ENCODE measurements at regions not wholly inside any gene's neighbourhood (a gene's known extent, or its start where the extent isn't known, plus 50 kb on each side); places are given as distances from the start of the nearest gene placed in this dataset.
"Not testable (repeated sequence)": the region's sequence is repeated elsewhere in the genome, so short reads cannot be mapped to it uniquely, and the experiment has no call there.

GRCh38 chr1:60949826-60950197 is 132.5 kb upstream of the NFIA start:
- no peaks in the 10 kb centered on the region; the same call in 1 of the 2 replicates for H3K4me1 ChIP-seq
- no peaks in the 10 kb centered on the region for H3K36me3 ChIP-seq
- no peak overlapping the region for H3K27ac ChIP-seq
- no peaks in the 10 kb centered on the region; the same call in 1 of the 2 replicates for H3K27me3 ChIP-seq
- no peak overlapping the region for H3K4me3 ChIP-seq
- no peak for DNase-seq
- H3K9me3 ChIP-seq (replicated peaks) = no peaks in the 10 kb centered on the region

- Histone ChIP-seq H3K9me3 (replicated peaks) (no peaks in the 10 kb centered on the region), H3K27ac (no peak overlapping the region), H3K27me3 (no peaks in the 10 kb centered on the region; the same call in 1 of the 2 replicates), H3K4me3 (no peak overlapping the region), H3K36me3 (no peaks in the 10 kb centered on the region), H3K4me1 (no peaks in the 10 kb centered on the region; the same call in 1 of the 2 replicates)
- DNase-seq = no peak
Observed at GRCh38 chr1:60949154-60949825, 133.1 kb upstream of the NFIA start.

GRCh38 chr1:60948486-60948885 is 133.9 kb upstream of the NFIA start:
- Histone ChIP-seq H3K4me1 (no peaks in the 10 kb centered on the region; the same call in 1 of the 2 replicates), H3K36me3 (no peaks in the 10 kb centered on the region), H3K9me3 (replicated peaks) (no peaks in the 10 kb centered on the region), H3K27ac (no peak overlapping the region), H3K4me3 (no peak overlapping the region), H3K27me3 (no peaks in the 10 kb centered on the region; the same call in 1 of the 2 replicates)
- no peak for DNase-seq

GRCh38 chr1:60947367-60947766 is 135.0 kb upstream of the NFIA start:
- H3K27me3 ChIP-seq = no peaks in the 10 kb centered on the region; the same call in 1 of the 2 replicates
- DNase-seq = no peak

GRCh38 chr1:60942896-60943638 is 139.3 kb upstream of the NFIA start:
- H3K36me3 ChIP-seq = no peaks in the 10 kb centered on the region
- no peaks in the 10 kb centered on the region for H3K4me1 ChIP-seq
- DNase-seq = no peak
- no peaks in the 10 kb centered on the region for H3K9me3 ChIP-seq (replicated peaks)
- H3K27ac ChIP-seq = no peak overlapping the region
- no peaks in the 10 kb centered on the region for H3K27me3 ChIP-seq
- H3K4me3 ChIP-seq = no peak overlapping the region

More at GRCh38 chr1:60947367-60947766, 135.0 kb upstream of the NFIA start:
- Histone ChIP-seq H3K4me3 (no peak overlapping the region), H3K9me3 (replicated peaks) (no peaks in the 10 kb centered on the region), H3K36me3 (no peaks in the 10 kb centered on the region), H3K27ac (no peak overlapping the region), H3K4me1 (no peaks in the 10 kb centered on the region; the same call in 1 of the 2 replicates)

- H3K4me1 ChIP-seq = no peaks in the 10 kb centered on the region
- H3K36me3 ChIP-seq = no peaks in the 10 kb centered on the region
- H3K27me3 ChIP-seq = no peaks in the 10 kb centered on the region
- DNase-seq = no peak
- H3K4me3 ChIP-seq = no peak overlapping the region
- no peaks in the 10 kb centered on the region for H3K9me3 ChIP-seq (replicated peaks)
- no peak overlapping the region for H3K27ac ChIP-seq
Observed at GRCh38 chr1:60942291-60942690, 140.1 kb upstream of the NFIA start.

GRCh38 chr1:60940685-60941084 is 141.7 kb upstream of the NFIA start:
- H3K4me3 ChIP-seq; DNase-seq; H3K27me3 ChIP-seq; H3K9me3 ChIP-seq (replicated peaks); H3K36me3 ChIP-seq; H3K27ac ChIP-seq; H3K4me1 ChIP-seq: not testable (repeated sequence)

- no peak overlapping the region for H3K27ac ChIP-seq
- 0 out of 2 replicates have a peak, but pooled peaks cover 6% of the 10 kb centered on the region for H3K4me1 ChIP-seq
- H3K36me3 ChIP-seq = no peaks in the 10 kb centered on the region
- H3K27me3 ChIP-seq = no peaks in the 10 kb centered on the region
- DNase-seq = no peak
- H3K9me3 ChIP-seq (replicated peaks) = no peaks in the 10 kb centered on the region
- no peak overlapping the region for H3K4me3 ChIP-seq
Observed at GRCh38 chr1:60937720-60938119, 144.6 kb upstream of the NFIA start.

- Histone ChIP-seq H3K4me3 (no peak overlapping the region), H3K27ac (no peak overlapping the region), H3K9me3 (replicated peaks) (no peaks in the 10 kb centered on the region), H3K27me3 (no peaks in the 10 kb centered on the region), H3K4me1 (0 out of 2 replicates have a peak, but pooled peaks cover 6% of the 10 kb centered on the region), H3K36me3 (no peaks in the 10 kb centered on the region)
- DNase-seq = no peak
Observed at GRCh38 chr1:60936591-60937342, 145.6 kb upstream of the NFIA start.

GRCh38 chr1:60936163-60936562 is 146.2 kb upstream of the NFIA start:
- Histone ChIP-seq H3K9me3 (replicated peaks) (no peaks in the 10 kb centered on the region), H3K27me3 (no peaks in the 10 kb centered on the region), H3K4me3 (no peak overlapping the region), H3K4me1 (0 out of 2 replicates have a peak, but pooled peaks cover 6% of the 10 kb centered on the region), H3K27ac (no peak overlapping the region), H3K36me3 (no peaks in the 10 kb centered on the region)
- peak in 1 of 2 experiments; percentile 13 for DNase-seq

- Histone ChIP-seq H3K27ac (no peak overlapping the region), H3K36me3 (no peaks in the 10 kb centered on the region), H3K4me1 (0 out of 2 replicates have a peak, but pooled peaks cover 6% of the 10 kb centered on the region), H3K9me3 (replicated peaks) (no peaks in the 10 kb centered on the region), H3K27me3 (no peaks in the 10 kb centered on the region), H3K4me3 (no peak overlapping the region)
- no peak for DNase-seq
Observed at GRCh38 chr1:60935599-60936110, 146.7 kb upstream of the NFIA start.

- H3K36me3 ChIP-seq = no peaks in the 10 kb centered on the region
- H3K27ac ChIP-seq = no peak overlapping the region
- DNase-seq = no peak
- H3K9me3 ChIP-seq (replicated peaks) = no peaks in the 10 kb centered on the region
- no peaks in the 10 kb centered on the region for H3K27me3 ChIP-seq
- no peak overlapping the region for H3K4me3 ChIP-seq
- no peaks in the 10 kb centered on the region for H3K4me1 ChIP-seq
Observed at GRCh38 chr1:60930130-60930529, 152.2 kb upstream of the NFIA start.

GRCh38 chr1:60924964-60925798 is 157.2 kb upstream of the NFIA start:
- Histone ChIP-seq H3K4me3 (no peak overlapping the region), H3K27me3 (no peaks in the 10 kb centered on the region), H3K4me1 (no peaks in the 10 kb centered on the region), H3K9me3 (replicated peaks) (no peaks in the 10 kb centered on the region), H3K27ac (no peak overlapping the region), H3K36me3 (no peaks in the 10 kb centered on the region)
- no peak for DNase-seq

GRCh38 chr1:60924165-60924564 is 158.2 kb upstream of the NFIA start:
- Histone ChIP-seq H3K4me1 (no peaks in the 10 kb centered on the region), H3K9me3 (replicated peaks) (no peaks in the 10 kb centered on the region), H3K36me3 (no peaks in the 10 kb centered on the region), H3K27ac (no peak overlapping the region), H3K4me3 (no peak overlapping the region), H3K27me3 (no peaks in the 10 kb centered on the region)
- DNase-seq = no peak

All from SJCRH30 (cell line).